GM12873 (cell line): ENCODE measurements at regions not wholly inside any gene's neighbourhood (a gene's known extent, or its start where the extent isn't known, plus 50 kb on each side); places are given as distances from the start of the nearest gene placed in this dataset.

ENCODE experiments used
- CTCF ChIP-seq: IDR thresholded peaks from 2 replicates; pipeline ENCODE4 v1.5.1; 2012; ENCODE audit warnings: low read depth, mild to moderate bottlenecking, moderate library complexity, low read length, control low read depth; ENCODE audit not compliant: insufficient read depth; ENCODE audit errors: missing control alignments

- TF ChIP-seq CTCF, result no peak
Measured at GRCh38 chr4:110865611-110866259, 242.9 kb upstream of the PITX2 start.

- no peak for TF ChIP-seq CTCF
Measured at GRCh38 chr4:110867251-110867960, 244.5 kb upstream of the PITX2 start.

- no peak for TF ChIP-seq CTCF
Measured at GRCh38 chr4:110867981-110868720, 245.3 kb upstream of the PITX2 start.

GRCh38 chr4:110869114-110869513 is 246.2 kb upstream of the PITX2 start:
- TF ChIP-seq CTCF, result no peak

- no peak for TF ChIP-seq CTCF
Measured at GRCh38 chr4:110869862-110870572, 247.1 kb upstream of the PITX2 start.

- no peak for TF ChIP-seq CTCF
Measured at GRCh38 chr4:110876866-110877265, 254.0 kb upstream of the PITX2 start.
